Parathyroid adenoma (tissue), 2 donors: ENCODE measurements at regions not wholly inside any gene's neighbourhood (a gene's known extent, or its start where the extent isn't known, plus 50 kb on each side); places are given as distances from the start of the nearest gene placed in this dataset.

ENCODE experiments used
- H2AFZ ChIP-seq: fragments of 300-600 bp; sonication (generic); one replicate; pipeline ENCODE4 v1.7.0; 2017; ENCODE audit warnings: antibody characterized with exemption, mild to moderate bottlenecking
- H3K27ac ChIP-seq: fragments of 300-600 bp; sonication (generic); one replicate; pipeline ENCODE4 v1.7.0; 2017
- H3K27me3 ChIP-seq: fragments of 300-600 bp; sonication (generic); one replicate; pipeline ENCODE4 v1.7.0; 2017; ENCODE audit warnings: low read length; ENCODE audit not compliant: control insufficient read depth, insufficient read depth
- H3K36me3 ChIP-seq: fragments of 300-600 bp; sonication (generic); one replicate; pipeline ENCODE4 v1.7.0; 2017; ENCODE audit warnings: low read length; ENCODE audit not compliant: control insufficient read depth, insufficient read depth
- H3K4me1 ChIP-seq: fragments of 300-600 bp; sonication (generic); one replicate; pipeline ENCODE4 v1.7.0; 2017; ENCODE audit warnings: control low read depth
- H3K4me2 ChIP-seq: fragments of 300-600 bp; sonication (generic); one replicate; pipeline ENCODE4 v1.7.0; 2017; ENCODE audit warnings: low read length
- H3K4me3 ChIP-seq: fragments of 300-600 bp; sonication (generic); one replicate; pipeline ENCODE4 v1.7.0; 2017; ENCODE audit warnings: low read depth, low read length
- H3K79me2 ChIP-seq: fragments of 300-600 bp; sonication (generic); one replicate; pipeline ENCODE4 v1.7.0; 2017; ENCODE audit warnings: control low read depth
- H3K9ac ChIP-seq: fragments of 300-600 bp; sonication (generic); one replicate; pipeline ENCODE4 v1.7.0; 2017; ENCODE audit warnings: mild to moderate bottlenecking
- H3K9me3 ChIP-seq: fragments of 300-600 bp; sonication (generic); one replicate; pipeline ENCODE4 v1.7.0; 2017; ENCODE audit warnings: low read length; ENCODE audit not compliant: control insufficient read depth
- TF ChIP-seq, protein P1 (sequence below): fragments of 300-600 bp; sonication (generic); IDR thresholded peaks from one replicate; pipeline ENCODE4 v1.7.0; 2017; ENCODE audit warnings: antibody characterized with exemption, mild to moderate bottlenecking
- donor health status: primary hyperparathyroidism.

DNA sequence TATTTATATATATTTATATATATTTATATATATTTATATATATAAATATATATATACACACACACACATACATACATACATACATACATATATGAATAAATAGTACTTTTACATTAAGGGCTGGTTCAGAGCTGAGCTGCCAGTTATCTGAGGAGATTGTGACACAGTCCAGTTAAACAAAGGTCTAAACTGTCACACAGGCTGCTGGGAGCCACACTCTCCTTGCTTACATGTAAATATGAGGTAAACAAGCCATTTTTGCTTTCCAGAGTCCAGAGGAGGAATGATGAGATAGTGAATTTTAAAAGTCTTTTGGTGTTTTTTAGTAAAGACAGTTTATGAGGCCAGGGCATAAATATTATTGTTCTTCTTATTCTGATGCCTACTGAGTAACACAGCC lies 377.5 kb upstream of the PIK3C3 start:
- Histone ChIP-seq H3K9ac (no peak overlapping the region), H3K27ac (no peak overlapping the region), H3K79me2 (no peaks in the 10 kb centered on the region), H3K4me3 (no peak overlapping the region), H2AFZ (no peak overlapping the region), H3K9me3 (no peaks in the 10 kb centered on the region), H3K36me3 (no peaks in the 10 kb centered on the region), H3K4me1 (no peaks in the 10 kb centered on the region), H3K4me2 (no peak overlapping the region), H3K27me3 (no peaks in the 10 kb centered on the region)
- TF ChIP-seq, protein P1, sequence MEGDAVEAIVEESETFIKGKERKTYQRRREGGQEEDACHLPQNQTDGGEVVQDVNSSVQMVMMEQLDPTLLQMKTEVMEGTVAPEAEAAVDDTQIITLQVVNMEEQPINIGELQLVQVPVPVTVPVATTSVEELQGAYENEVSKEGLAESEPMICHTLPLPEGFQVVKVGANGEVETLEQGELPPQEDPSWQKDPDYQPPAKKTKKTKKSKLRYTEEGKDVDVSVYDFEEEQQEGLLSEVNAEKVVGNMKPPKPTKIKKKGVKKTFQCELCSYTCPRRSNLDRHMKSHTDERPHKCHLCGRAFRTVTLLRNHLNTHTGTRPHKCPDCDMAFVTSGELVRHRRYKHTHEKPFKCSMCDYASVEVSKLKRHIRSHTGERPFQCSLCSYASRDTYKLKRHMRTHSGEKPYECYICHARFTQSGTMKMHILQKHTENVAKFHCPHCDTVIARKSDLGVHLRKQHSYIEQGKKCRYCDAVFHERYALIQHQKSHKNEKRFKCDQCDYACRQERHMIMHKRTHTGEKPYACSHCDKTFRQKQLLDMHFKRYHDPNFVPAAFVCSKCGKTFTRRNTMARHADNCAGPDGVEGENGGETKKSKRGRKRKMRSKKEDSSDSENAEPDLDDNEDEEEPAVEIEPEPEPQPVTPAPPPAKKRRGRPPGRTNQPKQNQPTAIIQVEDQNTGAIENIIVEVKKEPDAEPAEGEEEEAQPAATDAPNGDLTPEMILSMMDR, result no peak

DNA sequence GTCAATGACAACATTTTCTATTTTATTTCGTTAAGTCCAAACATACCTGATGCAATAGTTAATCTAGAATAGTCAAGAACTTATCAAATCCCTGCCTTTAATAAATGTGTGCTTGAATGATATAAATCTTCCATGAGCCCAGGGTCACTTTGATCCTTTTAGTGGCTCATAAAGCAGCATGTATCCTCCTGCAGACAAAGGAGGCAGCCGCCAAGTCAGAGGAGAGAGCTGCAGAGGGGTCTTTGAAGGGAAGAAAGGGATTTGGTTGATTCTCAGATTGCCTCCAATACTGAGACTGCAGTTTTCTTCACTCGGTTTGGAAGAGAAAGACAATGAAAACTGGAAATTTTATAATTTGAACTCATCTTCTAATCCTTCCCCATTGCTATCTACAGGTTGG lies 378.4 kb upstream of the PIK3C3 start:
- H3K4me2 ChIP-seq, result no peak overlapping the region
- TF ChIP-seq, protein P1, result no peak
- H3K4me1 ChIP-seq, result no peaks in the 10 kb centered on the region
- H3K9me3 ChIP-seq, result no peaks in the 10 kb centered on the region
- H3K36me3 ChIP-seq, result no peaks in the 10 kb centered on the region
- H3K79me2 ChIP-seq, result no peaks in the 10 kb centered on the region
- no peak overlapping the region for H2AFZ ChIP-seq
- H3K9ac ChIP-seq, result no peak overlapping the region
- no peak overlapping the region for H3K27ac ChIP-seq
- no peaks in the 10 kb centered on the region for H3K27me3 ChIP-seq
- H3K4me3 ChIP-seq, result no peak overlapping the region

DNA sequence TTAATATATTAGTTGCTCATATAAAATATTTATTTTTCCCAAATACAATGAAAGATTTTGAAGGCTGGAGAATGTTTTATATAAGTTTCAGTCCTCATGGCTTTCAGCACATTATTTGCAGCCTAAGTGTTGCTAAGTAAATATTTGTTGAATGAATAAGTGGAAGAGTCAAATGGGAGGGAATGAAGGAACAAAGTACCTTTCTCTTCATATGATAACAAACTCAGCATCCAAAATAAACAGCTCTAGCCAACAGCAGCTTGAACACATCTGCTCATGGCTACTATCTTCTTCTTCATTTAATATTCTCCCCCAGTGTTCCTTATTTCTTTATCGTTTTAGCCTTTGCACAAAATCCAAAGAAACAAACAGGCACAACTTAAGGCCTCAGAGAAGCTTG lies 385.2 kb upstream of the PIK3C3 start:
- H3K9ac ChIP-seq, result no peak overlapping the region
- H3K4me1 ChIP-seq, result no peaks in the 10 kb centered on the region
- H3K4me3 ChIP-seq, result no peak overlapping the region
- no peaks in the 10 kb centered on the region for H3K27me3 ChIP-seq
- H3K4me2 ChIP-seq, result no peak overlapping the region
- no peaks in the 10 kb centered on the region for H3K36me3 ChIP-seq
- H3K9me3 ChIP-seq, result no peaks in the 10 kb centered on the region
- TF ChIP-seq, protein P1, result no peak
- H3K79me2 ChIP-seq, result no peaks in the 10 kb centered on the region
- no peak overlapping the region for H2AFZ ChIP-seq
- H3K27ac ChIP-seq, result no peak overlapping the region

DNA sequence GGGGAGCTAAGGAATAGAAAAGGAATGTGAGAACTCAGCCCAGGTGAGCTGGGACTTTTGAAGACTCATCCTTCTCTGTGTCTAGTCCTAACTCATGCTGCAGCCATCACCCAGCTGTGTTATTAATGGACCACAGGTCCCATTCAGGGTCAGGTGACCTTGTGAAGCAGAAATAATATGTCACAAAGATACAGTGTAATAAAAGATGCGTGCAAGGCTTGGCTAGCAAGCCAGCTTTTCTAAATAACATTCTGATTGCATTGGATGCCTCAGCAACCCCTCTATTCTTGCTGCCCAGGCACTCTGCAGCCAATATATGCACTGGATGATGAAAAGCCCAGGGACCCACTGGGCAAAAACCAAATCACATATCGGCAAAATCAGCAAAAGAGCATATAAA lies 393.1 kb upstream of the PIK3C3 start:
- H3K4me3 ChIP-seq, result no peak overlapping the region
- no peak overlapping the region for H3K4me2 ChIP-seq

DNA sequence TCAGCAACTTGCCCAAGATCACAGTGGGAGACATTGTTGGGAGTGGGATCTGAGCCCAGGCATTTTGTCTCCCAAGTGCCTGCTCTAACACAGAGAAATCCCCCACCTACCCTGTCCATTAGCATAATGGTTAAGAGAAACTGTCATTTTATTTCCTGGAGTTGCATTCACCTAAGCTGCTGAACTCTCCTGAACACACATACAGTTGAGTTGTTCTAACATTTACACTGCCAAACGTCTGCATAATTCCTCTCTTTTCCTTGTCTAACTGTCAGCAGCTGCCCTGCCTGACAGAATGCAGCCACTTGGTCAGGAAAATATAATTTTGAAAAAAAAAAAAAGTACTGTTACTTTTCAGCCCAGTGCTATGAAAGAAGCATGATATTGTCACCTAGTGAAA lies 396.3 kb upstream of the PIK3C3 start:
- Histone ChIP-seq H3K27ac (no peak overlapping the region), H3K79me2 (no peaks in the 10 kb centered on the region), H3K9me3 (no peaks in the 10 kb centered on the region), H3K36me3 (no peaks in the 10 kb centered on the region), H3K4me3 (no peak overlapping the region), H3K4me2 (no peak overlapping the region), H3K9ac (no peak overlapping the region), H3K27me3 (no peaks in the 10 kb centered on the region), H2AFZ (no peak overlapping the region), H3K4me1 (no peaks in the 10 kb centered on the region)
- TF ChIP-seq, protein P1, result no peak

More for the DNA sequence above, 393.1 kb upstream of the PIK3C3 start:
- Histone ChIP-seq H3K79me2 (no peaks in the 10 kb centered on the region), H3K9me3 (no peaks in the 10 kb centered on the region), H3K4me1 (no peaks in the 10 kb centered on the region), H3K27ac (no peak overlapping the region), H2AFZ (no peak overlapping the region), H3K36me3 (no peaks in the 10 kb centered on the region), H3K9ac (no peak overlapping the region), H3K27me3 (no peaks in the 10 kb centered on the region)
- TF ChIP-seq, protein P1, result no peak
